ENCODE measurements at regions not wholly inside any gene's neighbourhood (a gene's known extent, or its start where the extent isn't known, plus 50 kb on each side); places are given as distances from the start of the nearest gene placed in this dataset.

DNA sequence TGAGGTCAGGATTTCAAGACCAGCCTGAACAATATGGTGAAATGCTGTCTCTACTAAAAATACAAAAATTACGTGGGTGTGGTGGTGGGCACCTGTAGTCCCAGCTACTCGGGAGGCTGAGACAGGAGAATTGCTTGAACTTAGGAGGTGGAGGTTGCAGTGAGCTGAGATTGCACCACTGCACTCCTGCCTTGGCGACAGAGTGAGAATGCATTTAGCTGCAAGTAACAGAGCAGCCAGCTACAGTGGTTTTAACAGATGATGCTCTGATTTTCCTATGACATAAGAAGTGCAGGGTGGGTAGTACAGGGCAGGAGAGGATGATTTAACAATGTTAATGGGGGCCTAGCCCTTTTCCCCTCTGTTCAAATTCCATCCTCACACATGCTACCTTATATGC lies 267.9 kb downstream of the RPLP1 start:
- DNase-seq (ENCODE audit: low spot score) (no peak), ATAC-seq (ENCODE audit: low FRiP score) (no peak)
- TF ChIP-seq, protein P1, sequence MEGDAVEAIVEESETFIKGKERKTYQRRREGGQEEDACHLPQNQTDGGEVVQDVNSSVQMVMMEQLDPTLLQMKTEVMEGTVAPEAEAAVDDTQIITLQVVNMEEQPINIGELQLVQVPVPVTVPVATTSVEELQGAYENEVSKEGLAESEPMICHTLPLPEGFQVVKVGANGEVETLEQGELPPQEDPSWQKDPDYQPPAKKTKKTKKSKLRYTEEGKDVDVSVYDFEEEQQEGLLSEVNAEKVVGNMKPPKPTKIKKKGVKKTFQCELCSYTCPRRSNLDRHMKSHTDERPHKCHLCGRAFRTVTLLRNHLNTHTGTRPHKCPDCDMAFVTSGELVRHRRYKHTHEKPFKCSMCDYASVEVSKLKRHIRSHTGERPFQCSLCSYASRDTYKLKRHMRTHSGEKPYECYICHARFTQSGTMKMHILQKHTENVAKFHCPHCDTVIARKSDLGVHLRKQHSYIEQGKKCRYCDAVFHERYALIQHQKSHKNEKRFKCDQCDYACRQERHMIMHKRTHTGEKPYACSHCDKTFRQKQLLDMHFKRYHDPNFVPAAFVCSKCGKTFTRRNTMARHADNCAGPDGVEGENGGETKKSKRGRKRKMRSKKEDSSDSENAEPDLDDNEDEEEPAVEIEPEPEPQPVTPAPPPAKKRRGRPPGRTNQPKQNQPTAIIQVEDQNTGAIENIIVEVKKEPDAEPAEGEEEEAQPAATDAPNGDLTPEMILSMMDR (IDR thresholded peaks at IDR 0.05): no peak

DNA sequence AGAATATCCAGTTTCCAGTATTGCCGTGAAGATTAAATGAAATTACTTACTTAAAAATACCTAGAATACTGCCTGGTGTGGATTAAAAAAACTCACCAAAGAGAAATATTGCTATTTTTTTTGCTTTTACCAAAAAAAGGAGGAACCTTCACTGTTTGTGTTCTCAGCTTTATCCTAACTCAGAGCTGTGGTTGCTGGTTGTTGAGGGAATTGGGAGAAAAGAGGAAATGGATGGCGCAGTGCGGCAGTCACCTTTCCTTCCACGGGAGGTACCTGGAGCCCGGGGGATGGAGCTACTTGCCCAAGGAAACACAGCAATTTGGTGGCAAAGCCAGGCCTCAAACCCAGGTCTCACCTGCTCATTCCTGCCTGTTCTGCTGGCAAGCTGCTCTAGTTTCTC lies 270.3 kb downstream of the RPLP1 start:
- DNase-seq (ENCODE audit: low spot score): no peak
- TF ChIP-seq, protein P1 (IDR thresholded peaks at IDR 0.05): no peak
- no peak for ATAC-seq (ENCODE audit: low FRiP score)

DNA sequence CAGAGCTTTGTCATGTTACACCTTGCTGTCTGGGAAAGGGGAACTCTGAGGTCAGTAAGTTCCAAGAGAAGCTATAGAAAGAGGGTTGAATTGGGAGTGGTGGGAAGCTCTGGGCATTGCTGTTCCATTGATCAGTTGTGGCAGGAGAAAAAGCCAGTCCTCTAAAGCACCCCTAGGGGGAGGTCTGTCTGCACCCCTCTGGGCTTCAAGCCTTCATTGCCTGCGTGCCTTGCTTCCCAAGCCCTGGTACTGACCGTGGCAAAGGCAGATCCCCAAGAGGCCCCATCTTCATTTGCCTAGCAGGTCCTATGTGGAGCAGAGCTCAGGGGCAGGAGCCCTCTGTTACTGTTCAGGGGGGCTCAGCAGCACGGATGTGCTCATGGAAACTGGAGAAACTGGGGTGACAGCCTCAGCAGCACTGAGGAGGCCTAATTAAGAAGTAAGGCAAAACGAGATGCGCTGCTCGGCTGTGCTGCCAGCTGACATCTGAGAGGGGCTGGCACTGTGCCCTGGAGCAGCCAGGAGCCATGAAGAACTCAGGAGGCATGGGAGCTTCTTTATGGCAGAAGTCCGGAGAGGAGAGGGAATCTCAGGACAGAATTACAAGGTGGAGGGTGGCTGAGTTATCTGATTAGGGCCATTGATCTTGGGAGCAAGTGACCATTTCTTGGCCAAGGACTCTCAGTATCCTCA lies 270.9 kb downstream of the RPLP1 start:
- DNase-seq (ENCODE audit: low spot score) (no peak), ATAC-seq (ENCODE audit: low FRiP score) (no peak)
- TF ChIP-seq, protein P1 (IDR thresholded peaks at IDR 0.05): no peak

DNA sequence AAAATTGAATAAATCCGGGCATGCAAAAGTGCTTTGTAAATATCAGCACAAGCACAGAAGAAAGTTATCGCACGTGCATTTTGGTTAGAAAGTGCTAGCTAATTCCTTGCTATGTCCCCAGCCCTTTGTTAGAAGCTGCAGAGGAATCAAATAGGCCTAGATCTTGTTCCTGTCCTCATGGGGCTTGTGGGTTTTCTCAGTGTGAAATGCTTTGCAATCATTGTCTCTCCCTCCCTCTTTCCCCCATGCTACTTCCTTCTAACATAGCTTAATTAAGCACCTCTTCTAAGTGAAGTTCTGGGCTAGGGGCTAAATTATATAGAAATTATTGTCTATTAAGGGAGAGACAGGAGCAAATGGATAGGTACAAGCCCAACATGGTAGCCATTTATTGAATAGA lies 271.7 kb downstream of the RPLP1 start:
- TF ChIP-seq, protein P1 (IDR thresholded peaks at IDR 0.05): no peak

DNA sequence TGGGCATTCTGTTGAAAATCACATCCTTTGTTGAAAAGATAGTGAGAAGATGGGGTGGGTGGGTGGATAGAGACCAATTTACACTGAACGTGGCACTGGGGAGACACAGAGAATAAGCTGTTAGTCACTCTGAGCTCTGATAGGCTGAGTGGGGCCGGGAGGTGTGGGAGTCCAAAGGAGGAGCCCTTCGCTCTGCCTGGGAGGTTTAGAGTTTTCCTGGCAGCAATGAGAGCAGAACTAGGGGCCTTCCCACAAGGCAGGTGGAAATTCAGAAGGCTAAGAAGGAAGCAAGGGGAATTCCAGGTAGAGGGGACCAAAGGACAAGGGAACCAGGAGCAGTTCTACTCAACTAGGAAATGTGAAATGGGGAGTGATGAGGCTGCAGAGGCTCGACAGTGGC lies 272.7 kb downstream of the RPLP1 start:
- DNase-seq (ENCODE audit: low spot score) (no peak), ATAC-seq (ENCODE audit: low FRiP score) (no peak)
- TF ChIP-seq, protein P1 (IDR thresholded peaks at IDR 0.05): no peak

More for the DNA sequence above, 271.7 kb downstream of the RPLP1 start:
- ATAC-seq (ENCODE audit: low FRiP score) (no peak), DNase-seq (ENCODE audit: low spot score) (no peak)

DNA sequence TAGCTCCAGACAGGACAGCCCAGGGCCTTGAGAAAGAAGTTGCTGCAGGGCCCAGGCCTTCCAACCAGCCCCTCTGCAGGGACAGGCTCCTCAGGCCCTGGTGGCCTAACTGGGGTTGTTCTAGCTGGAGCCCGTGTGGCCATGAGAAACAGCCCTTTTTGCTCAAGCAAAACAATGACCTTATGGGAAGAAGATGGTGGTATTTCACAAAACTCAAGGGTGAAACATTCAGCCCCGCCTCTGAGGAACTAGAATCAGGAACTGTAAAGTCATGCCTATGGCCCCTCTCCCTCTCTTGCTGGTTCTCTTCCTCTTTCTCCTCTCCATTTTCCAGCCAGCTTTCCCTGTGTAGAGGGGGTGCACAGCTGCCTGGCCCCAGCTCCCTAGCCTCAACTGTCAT lies 273.3 kb downstream of the RPLP1 start:
- ATAC-seq (ENCODE audit: low FRiP score): no peak
- TF ChIP-seq, protein P1 (IDR thresholded peaks at IDR 0.05): no peak
- no peak for DNase-seq (ENCODE audit: low spot score)
